BJ (cell line): ENCODE measurements at regions not wholly inside any gene's neighbourhood (a gene's known extent, or its start where the extent isn't known, plus 50 kb on each side); places are given as distances from the start of the nearest gene placed in this dataset.

Source experiments
- CTCF ChIA-PET: fragments of 350-600 bp; formaldehyde crosslinking; extraction: SDS; loops from one replicate; lab custom pipeline; 2021; ENCODE audit warnings: antibody characterized with exemption, inconsistent platforms; lab: Yijun Ruan, JAX
- POLR2A ChIA-PET: fragments of 300-600 bp; sonication (Branson Sonifier 250); formaldehyde crosslinking; extraction: SDS; loops from one replicate; lab custom pipeline; 2021; ENCODE audit warnings: antibody characterized with exemption; lab: Charles Lee
- DNase-seq: peaks from one replicate; pipeline ENCODE4 v3.0.0-alpha.2; 2011; ENCODE audit warnings: low read depth
- H3K27me3 ChIP-seq: 2 replicates; pipeline ENCODE4 v1.6.0; 2011; ENCODE audit warnings: low read length; ENCODE audit not compliant: control insufficient read depth, insufficient read depth
- H3K36me3 ChIP-seq: 2 replicates; pipeline ENCODE4 v1.5.1; 2011; ENCODE audit warnings: low read length; ENCODE audit not compliant: control insufficient read depth, insufficient read depth
- H3K4me3 ChIP-seq: 2 replicates; pipeline ENCODE4 v1.5.1; 2011; ENCODE audit warnings: low read depth, mild to moderate bottlenecking, control low read depth, low read length
- CTCF ChIP-seq: IDR thresholded peaks from 2 replicates; pipeline ENCODE4 v1.5.1; 2011; ENCODE audit warnings: low read depth, mild to moderate bottlenecking, control low read depth, inconsistent platforms, low read length, moderate library complexity; ENCODE audit not compliant: insufficient read depth

GRCh38 chr10:107656932-107657331, 492.4 kb upstream of the SORCS1 start:
- no peak for TF ChIP-seq CTCF
- CTCF ChIA-PET = no interaction called here
- DNase-seq = no peak
- POLR2A ChIA-PET = no interaction called here
- no peaks in the 10 kb centered on the region for H3K36me3 ChIP-seq
- H3K27me3 ChIP-seq = no peaks in the 10 kb centered on the region
- H3K4me3 ChIP-seq = no peak overlapping the region

GRCh38 chr10:107653832-107654287, 489.4 kb upstream of the SORCS1 start:
- Histone ChIP-seq H3K36me3 (no peaks in the 10 kb centered on the region), H3K27me3 (no peaks in the 10 kb centered on the region), H3K4me3 (no peak overlapping the region)
- POLR2A ChIA-PET = no interaction called here
- DNase-seq = no peak
- CTCF ChIA-PET = no interaction called here
- TF ChIP-seq CTCF = no peak

- Histone ChIP-seq H3K4me3 (no peak overlapping the region), H3K36me3 (no peaks in the 10 kb centered on the region), H3K27me3 (no peaks in the 10 kb centered on the region)
- no peak for TF ChIP-seq CTCF
- POLR2A ChIA-PET = no interaction called here
- CTCF ChIA-PET = no interaction called here
- DNase-seq = no peak
Observed at GRCh38 chr10:107650939-107651338, 486.4 kb upstream of the SORCS1 start.

GRCh38 chr10:107649249-107649648, 484.7 kb upstream of the SORCS1 start:
- Histone ChIP-seq H3K27me3 (no peaks in the 10 kb centered on the region), H3K36me3 (no peaks in the 10 kb centered on the region), H3K4me3 (no peak overlapping the region)
- POLR2A ChIA-PET = no interaction called here
- no peak for TF ChIP-seq CTCF
- CTCF ChIA-PET = no interaction called here
- DNase-seq = no peak

GRCh38 chr10:107647462-107647861, 483.0 kb upstream of the SORCS1 start:
- H3K36me3 ChIP-seq = no peaks in the 10 kb centered on the region
- no peak overlapping the region for H3K4me3 ChIP-seq
- POLR2A ChIA-PET = no interaction called here
- CTCF ChIA-PET = no interaction called here
- H3K27me3 ChIP-seq = no peaks in the 10 kb centered on the region
- no peak for DNase-seq
- TF ChIP-seq CTCF = no peak
